GM23248 (cell line): ENCODE measurements at regions not wholly inside any gene's neighbourhood (a gene's known extent, or its start where the extent isn't known, plus 50 kb on each side); places are given as distances from the start of the nearest gene placed in this dataset.

Source experiments
- EZH2 ChIP-seq: fragments of 200-600 bp; sonication (generic); IDR thresholded peaks from 2 replicates; pipeline ENCODE4 v1.6.1; 2018; ENCODE audit warnings: antibody characterized with exemption, mild to moderate bottlenecking; ENCODE audit not compliant: insufficient read depth, poor library complexity, severe bottlenecking
- EZH2phosphoT487 ChIP-seq: fragments of 200-600 bp; sonication (generic); IDR thresholded peaks from 2 replicates; pipeline ENCODE4 v1.6.1; 2018; ENCODE audit warnings: antibody characterized with exemption, moderate library complexity, mild to moderate bottlenecking, low read depth; ENCODE audit not compliant: insufficient read depth

GRCh38 chr2:56127463-56128152 lies 56.2 kb upstream of the CCDC85A start:
- TF ChIP-seq EZH2phosphoT487 (no peak), EZH2 (no peak)
